Thyroid gland (tissue), 4 donors: ENCODE measurements at regions not wholly inside any gene's neighbourhood (a gene's known extent, or its start where the extent isn't known, plus 50 kb on each side); places are given as distances from the start of the nearest gene placed in this dataset.

ENCODE experiments used
- DNase-seq, 2 donors: peaks; one replicate each; pipeline ENCODE4 v3.0.0-alpha.2; 2019
- H3K27ac ChIP-seq, 3 donors: fragments of 200-600 bp; sonication (generic); 1 replicate in 2 of 3; 2 replicates in 1 of 3; pipeline ENCODE4 v1.5.1; 2016 to 2019; ENCODE audit warnings: mild to moderate bottlenecking in 1 of 3, moderate library complexity in 1 of 3
- H3K27me3 ChIP-seq: fragments of 200-600 bp; sonication (generic); one replicate; pipeline ENCODE4 v1.5.1; 2019
- H3K36me3 ChIP-seq, 2 donors: fragments of 200-600 bp; sonication (generic); one replicate each; pipeline ENCODE4 v1.5.1; 2016 to 2019
- H3K4me1 ChIP-seq, 2 donors: fragments of 200-600 bp; sonication (generic); one replicate each; pipeline ENCODE4 v1.5.1; 2017 to 2019
- H3K4me3 ChIP-seq, 3 donors: fragments of 200-600 bp; sonication (generic); replicated peaks in 1 of 3; 1 replicate in 2 of 3; 2 replicates in 1 of 3; pipeline ENCODE4 v1.5.1; 2016; ENCODE audit warnings: mild to moderate bottlenecking in 1 of 3
- H3K9me3 ChIP-seq: fragments of 200-600 bp; sonication (generic); one replicate; pipeline ENCODE4 v1.5.1; 2017
- CTCF ChIP-seq, 6 experiments: fragments of 200-600 bp in 3 of 6; fragments of 450-650 bp in 3 of 6; sonication (generic) in 3 of 6; IDR thresholded peaks; one replicate each; pipeline ENCODE4 v1.5.1; 2016 to 2019; ENCODE audit warnings: antibody characterized with exemption in 6 of 6, mild to moderate bottlenecking in 2 of 6, inconsistent platforms in 1 of 6, moderate library complexity in 1 of 6
- POLR2A ChIP-seq, 2 donors: fragments of 450-650 bp; IDR thresholded peaks; one replicate each; pipeline ENCODE4 v1.6.1; 2017; ENCODE audit warnings: antibody characterized with exemption in 2 of 2, mild to moderate bottlenecking in 2 of 2, moderate library complexity in 1 of 2
- WGBS, 2 donors: methylation state at CpG; one replicate each; pipeline ENCODE4 v1.1.5; 2017; 5-methylcytosine and 5-hydroxymethylcytosine counted together
- intact Hi-C: fragments of 100-400 bp; cut with DNase I; formaldehyde crosslinking; loops from one replicate; pipeline ENCODE4 v1.15.1; 2023

- Histone ChIP-seq H3K36me3 (no peaks in the 10 kb centered on the region), H3K27ac (no peak overlapping the region), H3K4me1 (no peaks in the 10 kb centered on the region), H3K9me3 (no peaks in the 10 kb centered on the region), H3K27me3 (no peaks in the 10 kb centered on the region), H3K4me3 (no peak overlapping the region)
- intact Hi-C loops, result no loop called here
- no peak for DNase-seq
- WGBS, 2 donors, result 96 to 98% methylated on average over 2 of the region's 2 CpGs
- no peak for TF ChIP-seq POLR2A (IDR thresholded peaks at IDR 0.05)
- no peak for TF ChIP-seq CTCF (IDR thresholded peaks at IDR 0.05)
Observed at GRCh38 chr5:18765304-18765703, 1131.0 kb downstream of the TAF11L14 start.

- H3K27me3 ChIP-seq, result no peaks in the 10 kb centered on the region
- DNase-seq, result no peak
- intact Hi-C loops, result no loop called here
- no peaks in the 10 kb centered on the region for H3K36me3 ChIP-seq
- TF ChIP-seq CTCF (IDR thresholded peaks at IDR 0.05), result no peak
- TF ChIP-seq POLR2A (IDR thresholded peaks at IDR 0.05), result no peak
- H3K27ac ChIP-seq, result no peak overlapping the region
- H3K4me3 ChIP-seq, result no peak overlapping the region
- no peaks in the 10 kb centered on the region for H3K4me1 ChIP-seq
- no peaks in the 10 kb centered on the region for H3K9me3 ChIP-seq
- 83 to 87% methylated on average over 6 of the region's 6 CpGs for WGBS, 2 donors
Observed at GRCh38 chr5:18771097-18771610, 1136.9 kb downstream of the TAF11L14 start.

GRCh38 chr5:18772475-18772874, 1138.2 kb downstream of the TAF11L14 start:
- Histone ChIP-seq H3K27me3 (no peaks in the 10 kb centered on the region), H3K36me3 (no peaks in the 10 kb centered on the region), H3K4me3 (no peak overlapping the region), H3K4me1 (no peaks in the 10 kb centered on the region), H3K27ac (no peak overlapping the region), H3K9me3 (no peaks in the 10 kb centered on the region)
- intact Hi-C loops, result no loop called here
- TF ChIP-seq POLR2A (IDR thresholded peaks at IDR 0.05) (no peak), CTCF (IDR thresholded peaks at IDR 0.05) (no peak)
- DNase-seq, result no peak
- 36% methylated on average over 4 of the region's 4 CpGs for WGBS, 2 donors

- H3K27ac ChIP-seq, result no peak overlapping the region
- H3K9me3 ChIP-seq, result no peaks in the 10 kb centered on the region
- no peaks in the 10 kb centered on the region for H3K27me3 ChIP-seq
- DNase-seq, result no peak
- intact Hi-C loops, result no loop called here
- TF ChIP-seq CTCF (IDR thresholded peaks at IDR 0.05) (no peak), POLR2A (IDR thresholded peaks at IDR 0.05) (no peak)
- no peaks in the 10 kb centered on the region for H3K36me3 ChIP-seq
- no peak overlapping the region for H3K4me3 ChIP-seq
- 83 to 86% methylated on average over 1 of the region's 1 CpG for WGBS, 2 donors
- no peaks in the 10 kb centered on the region for H3K4me1 ChIP-seq
Observed at GRCh38 chr5:18778225-18778624, 1144.0 kb downstream of the TAF11L14 start.

GRCh38 chr5:18789218-18789998, 1155.1 kb downstream of the TAF11L14 start:
- Histone ChIP-seq H3K4me1 (no peaks in the 10 kb centered on the region), H3K9me3 (no peaks in the 10 kb centered on the region), H3K36me3 (no peaks in the 10 kb centered on the region), H3K4me3 (no peak overlapping the region), H3K27ac (no peak overlapping the region), H3K27me3 (no peaks in the 10 kb centered on the region)
- DNase-seq, result no peak
- intact Hi-C loops, result no loop called here
- 92 to 96% methylated on average over 1 of the region's 1 CpG for WGBS, 2 donors
- TF ChIP-seq POLR2A (IDR thresholded peaks at IDR 0.05) (no peak), CTCF (IDR thresholded peaks at IDR 0.05) (no peak)
